Erythroblast (primary cell): ENCODE measurements at regions not wholly inside any gene's neighbourhood (a gene's known extent, or its start where the extent isn't known, plus 50 kb on each side); places are given as distances from the start of the nearest gene placed in this dataset.

Experiments used
- GATA1 ChIP-seq: IDR thresholded peaks from 2 replicates; pipeline ENCODE4 v1.6.1; 2011; ENCODE audit warnings: low read depth, mild to moderate bottlenecking, control low read depth, low read length, moderate library complexity
- POLR2A ChIP-seq: IDR thresholded peaks from 2 replicates; pipeline ENCODE4 v1.6.1; 2011; ENCODE audit warnings: mild to moderate bottlenecking, low read length

DNA sequence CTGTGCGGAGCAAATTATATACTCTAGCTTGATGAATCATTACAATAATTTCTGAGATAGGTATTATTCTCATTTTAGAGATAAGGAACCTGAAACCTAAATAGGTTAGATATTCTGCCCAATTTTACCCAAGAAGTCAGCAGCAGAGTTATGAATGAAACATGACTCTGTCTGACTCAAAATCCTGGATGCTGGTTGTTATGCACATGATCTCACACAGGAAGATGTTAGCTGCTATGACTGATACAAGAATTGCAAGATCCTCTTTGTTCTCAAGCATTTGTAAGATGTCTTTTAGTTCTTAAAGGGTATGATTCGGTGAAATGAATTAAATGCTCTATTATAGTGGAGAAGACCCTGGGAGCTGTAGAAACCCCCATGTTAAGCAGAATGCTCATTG, 447.8 kb downstream of the KIF2B start:
- no peak for TF ChIP-seq POLR2A
- no peak for TF ChIP-seq GATA1
